KBM-7 (cell line): ENCODE measurements at regions not wholly inside any gene's neighbourhood (a gene's known extent, or its start where the extent isn't known, plus 50 kb on each side); places are given as distances from the start of the nearest gene placed in this dataset.
"Not testable (repeated sequence)": the region's sequence is repeated elsewhere in the genome, so short reads cannot be mapped to it uniquely, and the experiment has no call there.

ENCODE experiments used
- DNase-seq: peaks from one replicate; pipeline ENCODE4 v3.0.0-alpha.2; 2015
- in situ Hi-C: fragments of 300-500 bp; cut with MboI; formaldehyde crosslinking; loops from 2 replicates; pipeline ENCODE4 v1.14.3; 2020; ENCODE audit warnings: low sequenced_read_pairs, low pct_unique_long_range_greater_than_20kb, mixed read lengths

DNA sequence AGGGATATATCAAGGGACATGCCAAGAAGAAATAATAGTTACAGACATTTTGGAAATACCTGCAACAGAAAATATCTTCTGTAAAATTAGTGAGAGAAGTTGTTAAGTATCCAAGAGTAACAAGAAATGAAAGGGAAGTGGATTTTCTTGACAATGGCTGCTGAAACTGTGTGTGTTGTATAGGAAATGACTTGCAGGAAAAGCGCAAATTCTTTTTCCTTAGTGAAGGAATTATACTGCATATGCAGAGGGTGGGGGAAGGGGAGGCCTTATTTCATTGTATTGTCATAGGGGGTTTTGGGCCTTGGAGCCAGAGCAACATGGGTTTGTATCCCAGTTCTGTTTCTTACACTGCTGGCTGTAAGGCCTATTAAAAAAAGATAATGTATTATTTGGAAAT is 84.4 kb upstream of the DDHD1 start:
- in situ Hi-C loops: no loop called here
- DNase-seq: no peak

DNA sequence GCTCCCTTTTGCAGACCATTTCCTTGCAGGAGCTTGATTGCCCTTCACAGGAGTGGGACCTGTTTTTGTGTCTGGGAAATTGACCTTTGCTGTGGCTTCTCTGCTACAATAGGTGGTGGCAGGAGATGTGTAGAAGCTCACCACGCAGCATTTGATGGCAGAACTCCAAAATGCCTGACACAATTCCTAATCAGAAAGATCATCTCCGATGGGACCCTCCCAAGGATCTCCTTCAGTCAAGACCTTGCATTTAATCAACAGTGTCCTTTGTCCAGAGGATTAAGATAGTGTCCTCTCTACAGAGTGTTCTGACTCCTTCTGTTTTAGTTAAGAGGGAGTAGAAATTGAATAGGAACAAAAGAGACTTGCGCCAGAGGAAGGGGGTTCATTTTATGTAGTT is 83.6 kb upstream of the DDHD1 start:
- in situ Hi-C loops: no loop called here
- DNase-seq: no peak

DNA sequence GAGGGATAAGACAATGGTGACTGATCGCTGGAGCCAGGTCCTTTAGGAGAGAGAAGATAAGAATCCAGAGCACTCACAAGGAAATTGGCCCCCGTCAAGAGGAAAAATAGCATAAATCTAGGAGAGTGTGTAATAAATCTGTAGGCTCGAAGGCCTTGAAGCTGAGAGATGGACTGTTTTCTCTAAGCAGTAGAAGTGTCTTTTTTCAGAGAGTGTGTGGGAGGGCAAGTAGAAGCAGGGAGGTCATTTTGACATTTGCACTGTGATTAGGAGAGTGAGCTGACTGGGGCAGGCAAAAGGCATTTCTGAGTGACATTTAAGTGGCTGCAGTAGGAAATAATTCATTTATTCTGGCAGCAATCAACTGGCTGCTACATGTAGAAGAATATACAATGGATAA is 78.0 kb upstream of the DDHD1 start:
- no peak for DNase-seq
- in situ Hi-C loops: no loop called here

DNA sequence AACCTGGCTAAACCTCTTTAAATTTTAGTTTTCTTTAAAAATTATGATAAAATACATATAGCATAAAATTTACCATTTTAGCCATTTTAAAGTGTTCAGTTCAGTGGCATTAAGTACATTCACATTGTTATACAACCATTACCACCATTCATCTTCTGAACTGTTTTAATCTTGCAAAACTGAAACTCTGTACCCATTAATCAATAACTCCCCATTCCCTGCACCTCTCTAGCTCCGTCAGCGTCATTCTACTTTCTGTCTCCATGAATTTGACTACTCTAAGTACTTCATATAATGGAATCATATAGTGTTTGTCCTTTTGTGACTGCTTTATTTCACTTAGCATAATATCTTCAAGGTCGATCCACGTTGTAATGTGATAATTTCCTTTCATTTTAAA is 75.8 kb upstream of the DDHD1 start:
- DNase-seq: no peak
- in situ Hi-C loops: no loop called here

DNA sequence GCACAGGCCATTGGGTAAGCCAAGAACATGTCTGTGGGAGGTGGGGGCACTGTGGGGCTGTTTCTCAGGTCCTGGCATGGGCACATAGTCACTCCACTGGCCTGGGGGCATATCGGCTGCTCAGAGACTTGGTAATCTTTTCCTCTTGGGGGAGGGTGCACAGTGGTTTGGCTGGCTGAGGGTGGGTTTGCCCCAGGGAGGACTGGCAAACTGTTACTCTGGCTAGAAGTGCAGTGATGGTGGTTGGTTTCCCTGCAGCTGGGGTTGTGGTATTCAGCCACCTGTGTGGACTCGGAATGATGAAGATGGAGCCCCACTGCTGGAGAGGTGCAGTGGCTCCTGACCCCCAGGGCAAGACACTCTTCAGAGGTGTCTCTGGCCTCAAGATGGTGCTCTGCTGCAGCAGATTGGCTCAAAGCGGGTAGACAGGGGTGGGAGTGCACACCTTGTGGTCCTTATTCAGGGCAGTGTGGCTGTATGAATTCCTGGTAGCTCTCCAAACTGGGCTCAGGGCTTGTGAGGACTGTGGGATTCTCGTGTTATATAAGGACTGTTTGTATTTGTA is 74.1 kb upstream of the DDHD1 start:
- DNase-seq: no peak
- in situ Hi-C loops: no loop called here

DNA sequence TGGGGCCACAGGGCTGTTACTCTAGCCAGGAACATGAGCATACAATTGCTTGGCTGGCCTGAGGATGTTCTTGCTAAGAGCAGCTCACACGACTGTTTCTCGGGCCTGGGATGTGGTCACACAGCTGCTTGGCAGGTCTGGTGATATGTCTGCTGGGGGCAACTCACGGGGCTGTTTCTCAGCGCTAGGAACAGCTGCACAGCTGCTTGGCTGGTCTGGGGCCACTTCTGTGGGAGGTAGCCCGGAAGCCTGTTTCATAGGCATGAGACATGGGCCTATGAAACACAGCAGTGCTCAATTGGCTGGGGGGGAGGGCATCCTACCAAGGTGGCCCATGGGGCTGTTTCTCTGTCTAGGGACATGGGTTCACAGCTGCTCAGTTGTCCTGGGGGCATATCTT is 73.4 kb upstream of the DDHD1 start:
- DNase-seq: no peak
- in situ Hi-C loops: no loop called here

DNA sequence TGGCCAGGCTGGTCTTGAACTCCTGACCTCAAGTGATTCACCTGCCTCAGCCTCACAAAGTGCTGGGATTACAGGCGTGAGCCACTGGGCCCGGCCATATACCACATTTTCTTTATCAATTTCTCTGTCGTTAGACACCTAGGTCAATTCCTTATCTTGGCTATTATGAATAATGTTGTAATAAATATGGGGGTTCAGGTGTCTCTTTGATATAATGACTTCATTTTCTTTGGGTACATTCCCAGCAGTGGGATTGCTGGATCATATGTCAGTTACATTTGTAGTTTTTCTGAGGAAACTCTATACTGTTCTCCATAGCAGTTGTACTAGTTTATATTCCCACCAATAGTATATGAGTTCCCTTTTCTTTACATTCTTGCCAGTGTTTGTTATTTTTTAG is 67.8 kb upstream of the DDHD1 start:
- no peak for DNase-seq
- in situ Hi-C loops: no loop called here

DNA sequence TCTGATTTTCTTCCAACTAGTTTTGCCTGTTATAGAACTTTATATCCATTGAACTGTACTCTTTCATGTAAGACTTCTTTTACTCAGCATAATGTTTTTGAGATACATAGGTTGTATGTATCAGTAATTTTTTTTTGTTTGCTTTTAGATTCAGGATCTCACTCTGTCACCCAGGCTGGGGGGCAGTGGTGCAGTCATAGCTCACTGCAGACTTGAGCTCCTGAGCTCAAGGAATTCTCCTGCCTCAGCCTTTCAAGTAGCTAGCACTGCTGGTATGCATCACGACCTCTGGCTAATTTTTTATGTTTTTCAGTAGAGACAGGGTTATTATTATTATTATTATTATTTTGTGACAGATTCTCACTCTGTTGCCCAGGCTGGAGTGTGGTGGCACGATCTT is 65.0 kb upstream of the DDHD1 start:
- in situ Hi-C loops: no loop called here
- DNase-seq: no peak

DNA sequence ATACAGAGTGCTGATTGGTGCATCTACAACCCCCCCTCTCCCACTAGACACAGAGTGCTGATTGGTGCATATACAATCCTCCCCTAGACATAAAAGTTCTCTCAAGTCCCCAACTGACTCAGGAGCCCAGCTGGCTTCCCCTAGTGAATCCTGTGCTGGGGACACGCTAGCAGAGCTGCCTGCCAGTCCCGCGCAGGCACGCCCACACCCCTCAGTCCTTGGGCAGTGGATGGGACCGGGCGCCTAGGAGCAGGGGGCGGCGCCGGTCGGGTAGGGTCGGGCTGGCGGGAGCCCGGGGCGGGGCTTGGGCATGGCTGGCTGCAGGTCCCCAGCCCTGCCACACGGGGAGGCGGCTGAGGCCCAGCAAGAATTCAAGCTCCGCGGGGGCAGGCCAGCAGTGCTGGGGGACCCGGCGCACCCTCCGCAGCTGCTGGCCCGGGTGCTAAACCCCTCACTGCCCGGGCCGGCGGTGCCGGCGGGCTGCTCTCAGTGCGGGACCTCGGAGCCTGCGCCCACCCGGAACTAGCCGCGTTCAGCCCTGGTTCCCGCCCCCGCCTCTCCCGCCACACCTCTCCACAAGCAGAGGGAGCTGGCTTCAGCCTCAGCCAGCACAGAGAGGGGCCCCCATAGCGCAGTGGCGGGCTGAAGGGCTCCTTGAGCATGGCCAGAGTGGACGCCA is 64.3 kb upstream of the DDHD1 start:
- DNase-seq: peak; percentile 91
- in situ Hi-C loops: no loop called here

DNA sequence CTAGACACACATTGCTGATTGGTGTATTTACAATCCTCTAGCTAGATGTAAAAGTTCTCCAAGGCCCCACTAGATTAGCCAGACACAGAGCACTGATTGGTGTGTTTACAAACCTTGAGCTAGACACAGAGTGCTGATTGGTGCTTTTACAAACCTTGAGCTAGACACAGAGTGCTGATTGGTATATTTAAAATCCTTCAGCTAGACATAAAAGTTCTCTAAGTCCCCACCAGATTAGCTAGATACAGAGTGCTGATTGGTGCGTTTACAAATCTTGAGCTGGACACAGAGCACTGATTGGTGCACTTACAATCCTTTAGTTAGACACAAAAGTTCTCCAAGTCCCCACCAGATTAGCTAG is 63.8 kb upstream of the DDHD1 start:
- in situ Hi-C loops, DNase-seq: not testable (repeated sequence)

DNA sequence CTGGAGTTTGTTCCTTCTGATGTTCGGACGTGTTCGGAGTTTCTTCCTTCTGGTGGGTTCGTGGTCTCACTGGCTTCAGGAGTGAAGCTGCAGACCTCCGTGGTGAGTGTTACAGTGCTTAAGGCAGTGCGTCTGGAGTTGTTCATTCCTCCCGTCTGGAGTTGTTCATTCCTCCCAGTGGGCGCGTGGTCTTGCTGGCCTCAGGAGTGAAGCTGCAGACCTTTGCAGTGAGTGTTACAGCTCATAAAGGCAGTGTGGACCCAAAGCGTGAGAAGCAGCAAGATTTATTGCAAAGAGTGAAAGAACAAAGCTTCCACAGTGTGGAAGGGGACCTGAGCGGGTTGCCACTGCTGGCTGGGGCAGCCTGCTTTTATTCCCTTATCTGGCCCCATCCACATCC is 63.4 kb upstream of the DDHD1 start:
- in situ Hi-C loops, DNase-seq: not testable (repeated sequence)

DNA sequence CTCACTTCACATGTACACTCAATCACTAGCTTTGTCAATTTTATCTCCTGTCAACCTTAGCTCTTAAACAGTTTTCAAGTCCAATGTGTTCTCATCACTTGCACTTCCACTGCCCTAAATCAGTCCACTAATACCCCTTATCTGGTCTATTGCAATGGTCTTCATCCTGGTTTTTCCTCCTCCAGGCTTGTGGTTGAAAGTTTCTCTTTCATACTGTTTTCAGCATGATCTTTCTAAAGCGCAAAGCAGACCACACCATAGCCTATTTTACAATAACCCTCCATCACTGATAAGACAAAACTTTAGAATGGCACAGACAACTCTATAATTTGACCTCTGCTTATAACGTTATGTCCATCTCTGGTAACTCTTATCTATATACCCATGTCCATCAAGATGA is 62.0 kb upstream of the DDHD1 start:
- in situ Hi-C loops: no loop called here

DNA sequence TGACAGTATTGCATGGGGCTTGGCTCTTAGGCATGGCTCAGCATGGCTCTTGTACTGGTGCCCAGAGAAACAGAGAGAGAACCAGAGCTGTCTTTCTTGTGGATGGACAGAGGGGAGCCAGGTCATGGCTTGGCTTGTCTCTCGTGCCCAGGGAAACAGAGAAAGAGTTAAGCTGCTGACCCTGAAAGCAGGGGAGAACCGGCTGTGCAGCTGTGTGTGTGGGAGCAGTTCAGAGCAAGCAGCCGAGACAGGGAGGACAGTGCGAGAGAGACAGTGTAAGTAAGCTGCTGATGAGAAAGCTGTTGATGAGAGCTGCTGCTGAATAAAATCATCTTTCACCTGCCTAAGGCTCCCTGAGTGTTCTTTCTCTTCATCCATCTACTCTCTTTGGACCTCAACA is 61.3 kb upstream of the DDHD1 start:
- in situ Hi-C loops: no loop called here
- DNase-seq: no peak

More for the DNA sequence above, 62.0 kb upstream of the DDHD1 start:
- no peak for DNase-seq

DNA sequence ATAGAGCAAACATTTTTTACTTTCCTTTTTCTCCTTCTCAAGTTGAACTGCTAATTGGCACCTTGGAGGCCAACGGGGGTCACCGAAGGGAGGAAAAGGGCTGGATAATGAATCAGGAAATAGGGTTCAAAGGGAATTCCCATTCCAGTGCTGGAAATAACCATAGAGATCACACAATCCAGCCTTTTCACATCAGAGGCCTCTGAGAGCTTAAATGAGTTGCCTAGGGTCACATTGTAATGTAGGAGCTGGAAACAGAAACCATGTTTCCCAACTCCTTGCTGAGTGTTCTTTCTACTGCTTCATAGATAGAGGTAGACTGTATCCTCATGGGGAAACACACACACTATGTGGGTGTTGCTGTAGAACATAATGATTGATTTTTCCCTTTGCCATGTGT is 60.6 kb upstream of the DDHD1 start:
- DNase-seq: no peak
- in situ Hi-C loops: no loop called here

DNA sequence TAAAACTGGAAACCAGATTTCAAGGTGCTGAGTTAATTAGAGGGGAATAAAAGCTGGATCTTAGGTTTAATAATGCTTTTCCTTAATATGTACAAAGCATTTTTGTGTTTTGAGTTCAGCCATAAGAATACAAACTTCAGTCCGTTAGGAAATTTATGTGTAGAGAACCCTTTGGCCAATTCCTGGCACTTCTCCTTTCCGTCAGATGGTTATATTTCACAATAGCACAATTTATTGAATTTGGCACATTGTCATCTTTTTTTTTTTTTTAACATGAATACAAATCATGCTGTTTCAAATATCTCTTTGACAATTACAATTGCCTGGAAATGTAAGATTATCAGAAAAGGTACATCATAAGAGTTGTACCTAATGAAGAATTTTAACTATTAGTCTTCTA is 56.2 kb upstream of the DDHD1 start:
- peak; percentile 38 for DNase-seq
- in situ Hi-C loops: no loop called here
